ENCODE measurements at regions not wholly inside any gene's neighbourhood (a gene's known extent, or its start where the extent isn't known, plus 50 kb on each side); places are given as distances from the start of the nearest gene placed in this dataset.

- TF ChIP-seq CTCF (IDR thresholded peaks at IDR 0.05) (no peak), EZH2 (IDR thresholded peaks at IDR 0.05) (no peak), EZH2phosphoT487 (IDR thresholded peaks at IDR 0.05) (no peak)
Measured at GRCh38 chr6:134549854-134550253, 231.9 kb upstream of the SGK1 start.

Data from neural progenitor cell (in vitro differentiated cells).